ENCODE measurements at regions not wholly inside any gene's neighbourhood (a gene's known extent, or its start where the extent isn't known, plus 50 kb on each side); places are given as distances from the start of the nearest gene placed in this dataset.

- TF ChIP-seq EZH2phosphoT487 (IDR thresholded peaks at IDR 0.05; ENCODE audit: insufficient read depth, low read depth) (no peak), EZH2 (IDR thresholded peaks at IDR 0.05; ENCODE audit: insufficient read depth, poor library complexity, severe bottlenecking) (no peak)
Observed at GRCh38 chr15:61319892-61320291, 90.8 kb upstream of the RORA start.
